Activated T-cell treated with anti-CD3 and anti-CD28 coated beads, Interleukin-2, amount 50 U/mL, for 4 hours (primary cell): ENCODE measurements at regions not wholly inside any gene's neighbourhood (a gene's known extent, or its start where the extent isn't known, plus 50 kb on each side); places are given as distances from the start of the nearest gene placed in this dataset.
"Not testable (repeated sequence)": the region's sequence is repeated elsewhere in the genome, so short reads cannot be mapped to it uniquely, and the experiment has no call there.

Source experiments
- ATAC-seq, 2 donors: fragments of 200-7000 bp; cut with Tn5 transposase; one replicate each; pipeline ENCODE4 v1.10.0; 2021
- DNase-seq: peaks from one replicate; pipeline ENCODE4 v3.0.0-alpha.2; 2020
- H3K27me3 Mint-ChIP-seq: one replicate; pipeline ENCODE4 v1.8.0; 2021; ENCODE audit warnings: low read depth, mixed read lengths
- H3K36me3 Mint-ChIP-seq: one replicate; pipeline ENCODE4 v1.8.0; 2022; ENCODE audit warnings: mixed read lengths; ENCODE audit not compliant: insufficient read depth
- H3K4me1 Mint-ChIP-seq: one replicate; pipeline ENCODE4 v1.8.0; 2021; ENCODE audit warnings: low read depth, mixed read lengths
- H3K4me3 Mint-ChIP-seq: one replicate; pipeline ENCODE4 v1.8.0; 2021; ENCODE audit warnings: mild to moderate bottlenecking, moderate library complexity, mixed read lengths
- H3K9me3 Mint-ChIP-seq: one replicate; pipeline ENCODE4 v1.8.0; 2021; ENCODE audit warnings: mixed read lengths

DNA sequence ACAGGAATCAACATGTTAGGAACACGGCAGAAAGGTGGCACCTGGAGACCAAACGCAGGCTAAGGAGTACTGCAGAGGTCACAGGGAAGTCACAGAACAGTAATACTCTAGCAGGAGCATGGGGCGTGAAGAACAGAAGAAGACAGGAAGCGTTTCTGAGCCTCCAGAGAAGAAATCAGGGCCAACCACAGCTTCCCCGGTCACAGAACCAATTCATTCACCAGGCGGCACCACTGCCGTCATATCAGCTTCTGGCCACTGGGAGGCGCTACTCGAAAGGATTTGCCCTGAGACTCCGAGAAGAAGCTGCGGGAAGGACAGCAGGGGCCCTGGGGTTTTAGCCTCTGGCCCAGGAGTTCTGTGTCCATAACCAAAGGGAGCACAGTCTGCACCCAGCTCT lies 78.0 kb upstream of the DRD5 start:
- DNase-seq (peak; percentile 45), ATAC-seq (no peak)
- Mint-ChIP-seq H3K4me3 (no peak overlapping the region), H3K27me3 (no peaks in the 10 kb centered on the region), H3K36me3 (no peaks in the 10 kb centered on the region), H3K4me1 (peaks cover 13% of the 10 kb centered on the region), H3K9me3 (no peaks in the 10 kb centered on the region)

DNA sequence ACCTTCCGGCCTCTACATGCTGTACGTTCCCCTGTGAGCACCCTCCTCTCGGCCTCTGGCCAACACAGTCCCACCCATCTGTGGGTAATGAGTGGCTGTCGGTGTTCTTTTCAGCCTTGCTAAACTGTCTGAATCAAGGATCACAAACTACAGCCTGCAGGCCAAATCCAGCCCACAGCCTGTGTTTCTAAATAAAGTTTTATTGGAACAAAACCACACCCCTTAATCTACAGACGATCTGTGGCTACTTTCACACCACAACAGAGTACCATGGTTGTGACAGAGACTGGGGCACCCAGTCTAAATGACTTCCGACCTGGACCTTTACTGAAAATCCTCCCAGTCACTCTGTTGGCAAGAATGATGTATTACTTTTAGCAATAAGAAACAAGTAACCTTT lies 77.3 kb upstream of the DRD5 start:
- Mint-ChIP-seq H3K4me1 (peaks cover 13% of the 10 kb centered on the region), H3K4me3 (peak overlapping the region; percentile 19)
- H3K36me3 Mint-ChIP-seq, H3K9me3 Mint-ChIP-seq, DNase-seq, ATAC-seq, H3K27me3 Mint-ChIP-seq: not testable (repeated sequence)

DNA sequence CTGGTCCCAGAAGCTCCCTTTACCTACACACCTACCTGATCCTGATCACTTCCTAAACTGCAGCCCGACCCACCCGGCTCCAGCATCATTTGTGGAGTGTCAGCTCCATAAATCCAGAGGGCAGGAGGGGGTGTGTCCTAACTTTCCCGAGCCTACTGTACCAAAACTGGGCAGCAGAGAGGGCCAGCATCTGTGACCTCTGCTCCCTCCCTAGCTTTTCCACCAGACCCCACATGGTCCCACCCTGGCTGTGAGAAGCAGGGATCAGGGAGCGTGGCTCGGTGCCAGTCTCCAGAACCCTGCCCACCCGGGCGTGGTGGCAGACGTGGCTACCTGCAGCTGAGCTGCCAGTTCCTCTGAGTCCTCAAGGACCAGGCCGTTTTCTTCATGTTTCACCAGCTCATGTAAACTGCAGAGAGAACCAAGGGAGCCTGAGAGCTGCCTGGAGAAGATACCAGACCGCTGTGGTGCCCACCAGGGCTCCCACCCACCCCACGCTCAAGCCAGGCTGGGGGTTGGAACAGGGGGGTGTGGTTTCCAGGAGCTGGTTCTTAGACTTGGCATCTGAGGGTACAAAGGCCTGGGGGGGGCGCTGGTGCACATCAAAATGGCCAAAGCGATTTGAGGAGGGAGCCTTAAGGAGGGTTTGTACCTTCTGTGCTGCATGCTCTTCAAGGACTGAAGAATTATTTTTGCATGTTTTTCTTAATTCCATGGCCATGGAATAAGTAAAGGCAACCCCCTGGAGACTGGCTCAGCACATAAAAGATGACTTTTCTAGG lies 76.7 kb upstream of the DRD5 start:
- no peak overlapping the region for H3K4me3 Mint-ChIP-seq
- H3K9me3 Mint-ChIP-seq = no peaks in the 10 kb centered on the region
- H3K27me3 Mint-ChIP-seq = no peaks in the 10 kb centered on the region
- DNase-seq (no peak), ATAC-seq (no peak)
- no peaks in the 10 kb centered on the region for H3K36me3 Mint-ChIP-seq
- peaks cover 13% of the 10 kb centered on the region for H3K4me1 Mint-ChIP-seq

GRCh38 chr4:9707281-9707680 lies 74.2 kb upstream of the DRD5 start:
- not testable (repeated sequence) for H3K4me3 Mint-ChIP-seq, H3K36me3 Mint-ChIP-seq, H3K9me3 Mint-ChIP-seq, H3K27me3 Mint-ChIP-seq, DNase-seq, ATAC-seq
- H3K4me1 Mint-ChIP-seq = peaks cover 13% of the 10 kb centered on the region

DNA sequence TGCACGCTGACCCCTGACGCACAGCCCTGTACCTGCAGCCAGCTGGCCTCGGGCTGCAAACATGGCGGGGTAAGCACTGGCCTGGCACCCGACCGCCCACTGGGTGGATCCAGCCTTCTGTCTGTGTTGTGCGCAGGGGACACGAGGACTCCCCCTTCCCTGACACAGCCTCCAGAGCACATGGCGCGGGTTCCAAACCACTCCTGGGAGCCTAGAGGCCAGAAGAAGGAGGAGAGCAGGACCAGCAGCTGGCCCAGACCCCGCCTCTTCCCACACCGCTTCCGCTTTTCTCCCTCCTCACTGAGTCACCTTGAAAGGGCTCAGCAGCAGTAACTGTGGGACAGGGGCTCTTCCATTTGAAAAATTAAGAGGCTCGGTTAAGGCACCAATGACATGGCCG lies 73.5 kb upstream of the DRD5 start:
- not testable (repeated sequence) for H3K27me3 Mint-ChIP-seq, ATAC-seq, H3K36me3 Mint-ChIP-seq, DNase-seq, H3K9me3 Mint-ChIP-seq, H3K4me3 Mint-ChIP-seq
- H3K4me1 Mint-ChIP-seq = peaks cover 10% of the 10 kb centered on the region

DNA sequence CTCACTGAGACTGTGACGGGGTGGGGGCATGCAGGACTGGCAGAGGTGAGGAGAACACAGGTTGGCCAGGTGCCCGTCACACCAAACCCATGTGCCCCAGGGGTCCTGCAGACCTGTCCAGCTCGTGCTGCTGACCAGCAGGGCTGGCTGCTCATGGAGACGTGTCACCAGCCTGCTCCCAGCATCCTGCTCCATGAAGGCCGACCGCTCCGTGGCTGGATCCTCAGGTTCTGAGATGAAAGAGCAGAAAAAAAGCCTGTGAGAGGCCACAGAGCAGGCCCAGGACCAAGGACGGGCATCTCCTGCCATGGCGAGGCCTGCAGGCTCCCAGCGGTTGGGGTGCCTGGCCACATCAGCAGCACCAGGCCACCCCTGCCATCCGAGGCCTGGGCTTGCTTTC lies 71.7 kb upstream of the DRD5 start:
- H3K27me3 Mint-ChIP-seq = no peaks in the 10 kb centered on the region
- no peak for DNase-seq
- no peak for ATAC-seq
- no peak overlapping the region for H3K4me3 Mint-ChIP-seq
- H3K4me1 Mint-ChIP-seq = no peaks in the 10 kb centered on the region
- H3K36me3 Mint-ChIP-seq = no peaks in the 10 kb centered on the region
- no peaks in the 10 kb centered on the region for H3K9me3 Mint-ChIP-seq

GRCh38 chr4:9715271-9715670 lies 66.2 kb upstream of the DRD5 start:
- not testable (repeated sequence) for DNase-seq

GRCh38 chr4:9716093-9716492 lies 65.3 kb upstream of the DRD5 start:
- ATAC-seq (no peak), DNase-seq (no peak)
- no peaks in the 10 kb centered on the region for H3K36me3 Mint-ChIP-seq
- no peaks in the 10 kb centered on the region for H3K27me3 Mint-ChIP-seq
- H3K9me3 Mint-ChIP-seq = no peaks in the 10 kb centered on the region
- no peaks in the 10 kb centered on the region for H3K4me1 Mint-ChIP-seq
- H3K4me3 Mint-ChIP-seq = no peak overlapping the region

More at GRCh38 chr4:9715271-9715670, 66.2 kb upstream of the DRD5 start:
- not testable (repeated sequence) for ATAC-seq, H3K9me3 Mint-ChIP-seq, H3K4me1 Mint-ChIP-seq, H3K27me3 Mint-ChIP-seq, H3K4me3 Mint-ChIP-seq, H3K36me3 Mint-ChIP-seq

DNA sequence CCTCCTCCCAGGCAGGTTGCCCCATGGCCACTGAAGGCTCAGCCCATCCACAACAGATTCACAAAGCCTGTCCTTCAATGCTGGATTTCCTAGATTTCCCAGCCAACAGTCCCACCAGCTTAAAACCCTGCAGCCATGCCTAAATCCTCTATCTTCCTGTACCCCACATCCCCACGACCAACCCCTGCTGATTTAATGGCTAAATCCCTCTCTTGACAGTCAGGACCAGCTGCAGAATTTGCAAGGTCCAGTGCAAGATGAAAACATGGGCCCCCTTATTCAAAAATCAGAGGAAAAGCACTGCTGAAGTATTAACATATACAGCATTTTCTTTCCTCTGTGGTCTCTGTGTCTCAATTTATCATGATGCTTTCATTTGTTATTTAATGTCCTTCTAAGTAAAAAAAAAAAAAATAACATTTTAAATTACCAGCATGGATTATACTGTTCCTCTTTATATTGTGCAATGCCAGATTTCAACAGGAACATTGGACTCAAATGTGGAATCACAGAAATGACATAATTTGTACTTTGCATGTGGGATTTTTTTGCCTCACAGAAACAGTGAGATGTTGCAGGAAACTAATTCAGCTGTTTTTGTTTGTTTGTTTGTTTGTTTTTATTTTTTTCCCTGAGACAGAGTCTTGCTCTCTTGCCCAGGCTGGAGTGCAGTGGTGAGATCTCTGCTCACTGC lies 63.0 kb upstream of the DRD5 start:
- not testable (repeated sequence) for DNase-seq, H3K27me3 Mint-ChIP-seq, H3K4me3 Mint-ChIP-seq, H3K36me3 Mint-ChIP-seq, ATAC-seq, H3K9me3 Mint-ChIP-seq, H3K4me1 Mint-ChIP-seq

- not testable (repeated sequence) for H3K4me1 Mint-ChIP-seq, H3K4me3 Mint-ChIP-seq, H3K27me3 Mint-ChIP-seq, H3K36me3 Mint-ChIP-seq, ATAC-seq, DNase-seq, H3K9me3 Mint-ChIP-seq
Observed at GRCh38 chr4:9722131-9722530, 59.3 kb upstream of the DRD5 start.
